Stimulated activated CD4-positive, alpha-beta T cell treated with anti-CD3 and anti-CD28 coated beads, Interleukin-15, amount 100 ng/mL, for 1 hour (primary cell): ENCODE measurements at regions not wholly inside any gene's neighbourhood (a gene's known extent, or its start where the extent isn't known, plus 50 kb on each side); places are given as distances from the start of the nearest gene placed in this dataset.

Experiments
- DNase-seq, 2 donors: peaks; one replicate each; pipeline ENCODE4 v3.0.0-alpha.2; 2020; ENCODE audit warnings: low read depth in 1 of 2, low spot score in 1 of 2

GRCh38 chr13:72255908-72256307 is 388.9 kb upstream of the DACH1 start:
- no peak for DNase-seq

GRCh38 chr13:72253754-72254153 is 386.8 kb upstream of the DACH1 start:
- DNase-seq, result no peak

- DNase-seq, result no peak
These were observed 379.4 kb upstream of the DACH1 start for GRCh38 chr13:72246396-72246795.

GRCh38 chr13:72244788-72245187 is 377.8 kb upstream of the DACH1 start:
- DNase-seq, result no peak

- no peak for DNase-seq
These were observed 363.1 kb upstream of the DACH1 start for GRCh38 chr13:72230131-72230530.

- no peak for DNase-seq
These were observed 362.1 kb upstream of the DACH1 start for GRCh38 chr13:72229067-72229466.

- no peak for DNase-seq
These were observed 354.4 kb upstream of the DACH1 start for GRCh38 chr13:72221276-72221962.

- DNase-seq, result no peak
These were observed 352.0 kb upstream of the DACH1 start for GRCh38 chr13:72218966-72219365.

- no peak for DNase-seq
These were observed 350.1 kb upstream of the DACH1 start for GRCh38 chr13:72217142-72217541.

- DNase-seq, result no peak
These were observed 341.2 kb upstream of the DACH1 start for GRCh38 chr13:72208112-72208645.

GRCh38 chr13:72205773-72206172 is 338.8 kb upstream of the DACH1 start:
- no peak for DNase-seq

- no peak for DNase-seq
These were observed 337.3 kb upstream of the DACH1 start for GRCh38 chr13:72204291-72204690.

- DNase-seq, result no peak
These were observed 334.7 kb upstream of the DACH1 start for GRCh38 chr13:72201726-72202125.

GRCh38 chr13:72199640-72200039 is 332.6 kb upstream of the DACH1 start:
- DNase-seq, result no peak

- no peak for DNase-seq
These were observed 332.1 kb upstream of the DACH1 start for GRCh38 chr13:72198967-72199560.

- no peak for DNase-seq
These were observed 331.0 kb upstream of the DACH1 start for GRCh38 chr13:72198042-72198441.

GRCh38 chr13:72195044-72195704 is 328.2 kb upstream of the DACH1 start:
- no peak for DNase-seq

GRCh38 chr13:72194523-72194922 is 327.5 kb upstream of the DACH1 start:
- no peak for DNase-seq

GRCh38 chr13:72186730-72187422 is 319.9 kb upstream of the DACH1 start:
- no peak for DNase-seq

- no peak for DNase-seq
These were observed 318.8 kb upstream of the DACH1 start for GRCh38 chr13:72185776-72186175.

GRCh38 chr13:72181661-72182060 is 314.7 kb upstream of the DACH1 start:
- no peak for DNase-seq
